ENCODE measurements at regions not wholly inside any gene's neighbourhood (a gene's known extent, or its start where the extent isn't known, plus 50 kb on each side); places are given as distances from the start of the nearest gene placed in this dataset.

- no peak for TF ChIP-seq MAX (IDR thresholded peaks at IDR 0.05)
- TF ChIP-seq SP1 (IDR thresholded peaks at IDR 0.05; ENCODE audit: low read depth) = no peak
- TF ChIP-seq POLR2A (IDR thresholded peaks at IDR 0.05; ENCODE audit: borderline replicate concordance, extremely low read depth, insufficient read depth, insufficient read length) = no peak
- TF ChIP-seq POLR2AphosphoS5 (IDR thresholded peaks at IDR 0.05; ENCODE audit: low read depth, low read length) = no peak
- no peak for TF ChIP-seq CTCF (IDR thresholded peaks at IDR 0.05 in 2 of 3, conservative IDR thresholded peaks at IDR 0.05 in 1 of 3; ENCODE audit: borderline replicate concordance in 1 of 3, insufficient read depth in 1 of 3, low read depth in 2 of 3, low read length in 2 of 3)
- TF ChIP-seq, protein P1, sequence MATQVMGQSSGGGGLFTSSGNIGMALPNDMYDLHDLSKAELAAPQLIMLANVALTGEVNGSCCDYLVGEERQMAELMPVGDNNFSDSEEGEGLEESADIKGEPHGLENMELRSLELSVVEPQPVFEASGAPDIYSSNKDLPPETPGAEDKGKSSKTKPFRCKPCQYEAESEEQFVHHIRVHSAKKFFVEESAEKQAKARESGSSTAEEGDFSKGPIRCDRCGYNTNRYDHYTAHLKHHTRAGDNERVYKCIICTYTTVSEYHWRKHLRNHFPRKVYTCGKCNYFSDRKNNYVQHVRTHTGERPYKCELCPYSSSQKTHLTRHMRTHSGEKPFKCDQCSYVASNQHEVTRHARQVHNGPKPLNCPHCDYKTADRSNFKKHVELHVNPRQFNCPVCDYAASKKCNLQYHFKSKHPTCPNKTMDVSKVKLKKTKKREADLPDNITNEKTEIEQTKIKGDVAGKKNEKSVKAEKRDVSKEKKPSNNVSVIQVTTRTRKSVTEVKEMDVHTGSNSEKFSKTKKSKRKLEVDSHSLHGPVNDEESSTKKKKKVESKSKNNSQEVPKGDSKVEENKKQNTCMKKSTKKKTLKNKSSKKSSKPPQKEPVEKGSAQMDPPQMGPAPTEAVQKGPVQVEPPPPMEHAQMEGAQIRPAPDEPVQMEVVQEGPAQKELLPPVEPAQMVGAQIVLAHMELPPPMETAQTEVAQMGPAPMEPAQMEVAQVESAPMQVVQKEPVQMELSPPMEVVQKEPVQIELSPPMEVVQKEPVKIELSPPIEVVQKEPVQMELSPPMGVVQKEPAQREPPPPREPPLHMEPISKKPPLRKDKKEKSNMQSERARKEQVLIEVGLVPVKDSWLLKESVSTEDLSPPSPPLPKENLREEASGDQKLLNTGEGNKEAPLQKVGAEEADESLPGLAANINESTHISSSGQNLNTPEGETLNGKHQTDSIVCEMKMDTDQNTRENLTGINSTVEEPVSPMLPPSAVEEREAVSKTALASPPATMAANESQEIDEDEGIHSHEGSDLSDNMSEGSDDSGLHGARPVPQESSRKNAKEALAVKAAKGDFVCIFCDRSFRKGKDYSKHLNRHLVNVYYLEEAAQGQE (IDR thresholded peaks at IDR 0.05; ENCODE audit: low read depth) = no peak
- TF ChIP-seq EZH2 (IDR thresholded peaks at IDR 0.05) = no peak
These were observed 504.1 kb downstream of the POM121L12 start for GRCh38 chr7:53539558-53539957.

All from HCT116 (cell line).